ENCODE measurements at regions not wholly inside any gene's neighbourhood (a gene's known extent, or its start where the extent isn't known, plus 50 kb on each side); places are given as distances from the start of the nearest gene placed in this dataset.

DNA sequence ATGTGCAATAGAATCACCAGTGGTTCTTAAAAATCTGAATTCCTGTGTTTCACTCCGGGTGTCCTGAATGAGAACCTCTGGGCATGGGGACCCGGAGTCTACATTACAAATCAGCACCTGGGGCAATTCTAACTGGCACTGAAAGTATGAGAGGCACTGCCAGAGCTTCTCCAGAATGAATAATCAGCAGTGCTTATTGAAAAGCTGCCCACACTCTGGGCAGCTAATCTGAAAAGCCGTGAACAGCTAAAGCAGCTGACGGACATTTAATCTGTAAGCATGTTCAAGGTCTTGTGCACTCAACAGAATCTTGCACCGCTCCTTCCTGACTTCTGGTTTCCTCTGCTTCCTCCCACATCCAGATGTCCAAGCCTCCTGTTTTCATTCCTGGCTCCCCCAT is 113.3 kb upstream of the KIF5B start:
- DNase-seq (ENCODE audit: low read depth) = no peak
- no peak overlapping the region for H3K4me3 ChIP-seq (ENCODE audit: control insufficient read depth, low read depth, low read length)
- TF ChIP-seq, protein P1, sequence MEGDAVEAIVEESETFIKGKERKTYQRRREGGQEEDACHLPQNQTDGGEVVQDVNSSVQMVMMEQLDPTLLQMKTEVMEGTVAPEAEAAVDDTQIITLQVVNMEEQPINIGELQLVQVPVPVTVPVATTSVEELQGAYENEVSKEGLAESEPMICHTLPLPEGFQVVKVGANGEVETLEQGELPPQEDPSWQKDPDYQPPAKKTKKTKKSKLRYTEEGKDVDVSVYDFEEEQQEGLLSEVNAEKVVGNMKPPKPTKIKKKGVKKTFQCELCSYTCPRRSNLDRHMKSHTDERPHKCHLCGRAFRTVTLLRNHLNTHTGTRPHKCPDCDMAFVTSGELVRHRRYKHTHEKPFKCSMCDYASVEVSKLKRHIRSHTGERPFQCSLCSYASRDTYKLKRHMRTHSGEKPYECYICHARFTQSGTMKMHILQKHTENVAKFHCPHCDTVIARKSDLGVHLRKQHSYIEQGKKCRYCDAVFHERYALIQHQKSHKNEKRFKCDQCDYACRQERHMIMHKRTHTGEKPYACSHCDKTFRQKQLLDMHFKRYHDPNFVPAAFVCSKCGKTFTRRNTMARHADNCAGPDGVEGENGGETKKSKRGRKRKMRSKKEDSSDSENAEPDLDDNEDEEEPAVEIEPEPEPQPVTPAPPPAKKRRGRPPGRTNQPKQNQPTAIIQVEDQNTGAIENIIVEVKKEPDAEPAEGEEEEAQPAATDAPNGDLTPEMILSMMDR (IDR thresholded peaks at IDR 0.05; ENCODE audit: control insufficient read depth, insufficient read depth, low read depth, low read length, missing control alignments) = no peak

DNA sequence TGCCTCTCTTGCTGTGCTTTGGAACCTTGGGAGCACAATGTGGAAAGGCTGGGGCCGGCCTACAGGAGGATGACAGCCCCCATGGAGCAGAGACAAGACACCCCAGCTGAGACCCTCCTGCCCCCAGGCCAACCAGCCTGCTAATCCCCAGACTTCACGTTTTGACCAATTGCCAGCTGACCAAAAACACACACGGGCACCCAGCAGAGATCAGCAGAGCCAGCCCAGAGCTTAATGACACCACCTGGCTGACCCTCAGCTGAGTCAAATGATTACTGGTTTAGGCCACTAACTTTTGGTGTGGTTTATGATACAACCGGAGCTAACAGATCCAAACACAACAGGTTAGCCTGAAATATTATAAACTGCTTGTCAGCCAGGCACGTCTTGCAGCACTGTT is 111.2 kb upstream of the KIF5B start:
- TF ChIP-seq, protein P1 (IDR thresholded peaks at IDR 0.05; ENCODE audit: control insufficient read depth, insufficient read depth, low read depth, low read length, missing control alignments) = no peak
- no peak overlapping the region for H3K4me3 ChIP-seq (ENCODE audit: control insufficient read depth, low read depth, low read length)
- DNase-seq (ENCODE audit: low read depth) = no peak

DNA sequence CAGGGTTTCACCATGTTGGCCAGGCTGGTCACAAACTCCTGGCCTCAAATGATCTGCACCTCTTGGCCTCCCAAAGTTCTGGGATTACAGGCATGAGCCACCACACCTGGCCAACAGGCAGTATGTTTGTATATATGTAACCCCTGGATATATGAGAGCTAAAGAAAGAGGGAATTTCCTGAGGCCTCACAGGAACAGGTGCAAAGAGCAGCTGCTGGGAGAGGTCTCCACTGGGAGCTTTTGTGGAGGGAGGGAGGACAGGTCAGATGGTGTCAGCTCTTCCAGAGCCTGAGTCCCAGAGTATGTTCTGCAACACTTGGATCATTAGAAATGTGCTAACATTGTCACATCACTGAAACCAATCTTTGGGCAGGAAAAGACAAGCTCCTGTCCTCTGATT is 110.1 kb upstream of the KIF5B start:
- H3K4me3 ChIP-seq (ENCODE audit: control insufficient read depth, low read depth, low read length) = no peak overlapping the region
- DNase-seq (ENCODE audit: low read depth) = no peak
- TF ChIP-seq, protein P1 (IDR thresholded peaks at IDR 0.05; ENCODE audit: control insufficient read depth, insufficient read depth, low read depth, low read length, missing control alignments) = no peak

DNA sequence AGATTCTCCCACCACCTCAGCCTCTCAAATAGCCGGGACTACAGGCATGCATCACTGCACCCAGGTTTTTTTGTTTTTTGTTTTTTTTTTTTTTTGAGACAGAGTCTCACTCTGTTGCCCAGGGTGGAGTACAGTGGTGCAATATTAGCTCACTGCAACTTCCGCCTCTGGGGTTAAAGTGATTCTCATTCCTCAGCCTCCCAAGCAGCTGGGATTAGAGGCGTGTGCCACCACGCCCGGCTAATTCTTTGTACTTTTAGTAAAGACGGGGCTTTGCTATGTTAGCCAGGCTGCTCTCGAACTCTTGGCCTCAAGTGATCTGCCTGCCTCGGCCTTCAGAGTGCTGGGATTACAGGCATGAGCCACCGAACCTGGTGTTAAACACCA is 107.5 kb upstream of the KIF5B start:
- no peak for DNase-seq (ENCODE audit: low read depth)
- TF ChIP-seq, protein P1 (IDR thresholded peaks at IDR 0.05; ENCODE audit: control insufficient read depth, insufficient read depth, low read depth, low read length, missing control alignments) = no peak
- no peak overlapping the region for H3K4me3 ChIP-seq (ENCODE audit: control insufficient read depth, low read depth, low read length)

DNA sequence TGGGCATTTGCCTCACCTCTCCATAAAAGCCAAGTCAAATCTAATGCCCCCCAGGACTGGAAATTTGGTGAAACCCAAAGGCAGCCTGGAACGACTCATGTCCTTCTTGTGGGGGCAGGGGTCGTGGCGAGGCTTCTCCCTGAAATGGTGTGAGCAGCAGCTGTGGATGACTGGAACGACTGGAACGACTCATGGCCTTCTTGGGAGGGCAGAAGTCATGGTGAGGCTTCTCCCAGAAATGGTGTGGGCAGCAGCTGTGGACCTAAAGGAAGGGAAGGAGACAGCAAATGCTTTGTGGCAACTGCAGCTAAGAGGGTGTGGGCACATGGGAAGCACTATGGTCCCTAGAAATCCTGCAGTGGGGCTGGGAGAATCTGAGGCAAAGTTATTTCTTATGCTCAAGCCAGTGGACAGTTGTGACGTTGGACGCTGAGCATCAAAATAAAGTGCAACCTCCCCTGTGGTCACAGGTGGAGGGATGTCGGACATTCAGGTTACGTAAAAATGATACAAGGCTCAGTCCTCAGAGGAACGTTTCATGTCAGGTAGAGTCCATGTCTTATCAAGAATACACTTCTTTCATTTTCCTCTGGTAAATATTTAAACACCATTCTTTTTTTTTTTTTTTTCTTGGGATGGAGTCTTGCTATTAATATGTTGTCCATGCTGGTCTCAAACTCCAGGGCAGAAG is 107.0 kb upstream of the KIF5B start:
- DNase-seq (ENCODE audit: low read depth) = no peak
- H3K4me3 ChIP-seq (ENCODE audit: control insufficient read depth, low read depth, low read length) = no peak overlapping the region
- TF ChIP-seq, protein P1 (IDR thresholded peaks at IDR 0.05; ENCODE audit: control insufficient read depth, insufficient read depth, low read depth, low read length, missing control alignments) = no peak

DNA sequence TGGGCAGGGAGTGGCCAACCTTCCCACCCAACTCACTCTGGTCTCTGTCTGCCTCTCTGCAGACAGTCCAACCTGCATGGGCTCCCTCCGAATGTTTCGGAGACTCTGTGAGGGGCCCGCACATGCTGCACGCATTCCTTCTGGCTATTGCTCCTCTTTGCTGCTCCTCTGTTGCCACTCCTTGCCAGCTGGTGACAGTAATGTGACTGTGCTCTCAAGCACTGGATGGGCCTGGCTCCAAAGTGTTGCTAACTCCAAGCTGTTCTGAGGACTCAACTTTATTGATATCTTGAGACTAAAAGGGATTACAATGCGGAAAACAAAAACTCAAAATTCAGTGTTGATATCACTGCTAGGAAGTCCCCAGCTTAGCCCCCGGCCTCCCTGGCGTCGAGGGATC is 105.4 kb upstream of the KIF5B start:
- H3K4me3 ChIP-seq (ENCODE audit: control insufficient read depth, low read depth, low read length) = no peak overlapping the region
- no peak for DNase-seq (ENCODE audit: low read depth)
- TF ChIP-seq, protein P1 (IDR thresholded peaks at IDR 0.05; ENCODE audit: control insufficient read depth, insufficient read depth, low read depth, low read length, missing control alignments) = no peak

Measured in AG09309 (cell line).